ENCODE measurements at regions not wholly inside any gene's neighbourhood (a gene's known extent, or its start where the extent isn't known, plus 50 kb on each side); places are given as distances from the start of the nearest gene placed in this dataset.

DNA sequence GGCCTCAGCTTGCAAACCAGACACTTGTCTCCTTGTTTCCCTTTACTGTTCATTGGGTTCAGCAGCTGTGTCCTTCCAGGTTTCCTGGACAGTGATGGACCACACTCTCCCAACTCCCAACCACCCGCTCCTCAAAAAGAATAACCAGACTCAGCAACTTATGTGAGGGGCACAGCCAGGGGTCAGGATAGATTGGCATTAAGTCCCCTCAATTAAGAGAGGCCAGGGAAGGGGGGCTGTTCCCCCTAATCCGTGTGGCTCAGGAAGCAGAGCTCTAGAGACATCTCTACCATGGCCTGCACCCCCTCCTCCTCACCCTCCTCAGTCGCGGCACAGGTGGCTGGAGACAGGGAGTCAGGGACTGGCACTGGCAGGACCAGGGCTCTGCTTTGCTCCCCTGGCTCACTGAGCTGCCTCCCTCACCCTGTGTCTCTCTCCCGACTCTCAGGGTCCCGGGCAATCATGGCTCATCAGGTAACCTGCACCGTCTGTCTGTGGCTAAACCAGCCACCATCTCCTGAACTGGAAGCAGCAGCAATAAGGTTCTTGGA is 111.7 kb downstream of the ZNF280B start:
- TF ChIP-seq HDAC2 (IDR thresholded peaks at IDR 0.05) (no peak), ESRRA (IDR thresholded peaks at IDR 0.05; ENCODE audit: borderline replicate concordance, low read length) (no peak), KDM5A (IDR thresholded peaks at IDR 0.05) (no peak), RCOR1 (IDR thresholded peaks at IDR 0.05; ENCODE audit: low read depth, low read length) (no peak), POLR2A (IDR thresholded peaks at IDR 0.05; ENCODE audit: low read length) (no peak), ZNF302 (CRISPR knock-in tag; IDR thresholded peaks at IDR 0.05) (no peak), E2F6 (IDR thresholded peaks at IDR 0.05; ENCODE audit: borderline replicate concordance, low read depth) (no peak)
- TF ChIP-seq, protein P1, sequence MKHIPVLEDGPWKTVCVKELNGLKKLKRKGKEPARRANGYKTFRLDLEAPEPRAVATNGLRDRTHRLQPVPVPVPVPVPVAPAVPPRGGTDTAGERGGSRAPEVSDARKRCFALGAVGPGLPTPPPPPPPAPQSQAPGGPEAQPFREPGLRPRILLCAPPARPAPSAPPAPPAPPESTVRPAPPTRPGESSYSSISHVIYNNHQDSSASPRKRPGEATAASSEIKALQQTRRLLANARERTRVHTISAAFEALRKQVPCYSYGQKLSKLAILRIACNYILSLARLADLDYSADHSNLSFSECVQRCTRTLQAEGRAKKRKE (CRISPR knock-in tag; IDR thresholded peaks at IDR 0.05; ENCODE audit: low read depth), result no peak
- TF ChIP-seq, protein P2, sequence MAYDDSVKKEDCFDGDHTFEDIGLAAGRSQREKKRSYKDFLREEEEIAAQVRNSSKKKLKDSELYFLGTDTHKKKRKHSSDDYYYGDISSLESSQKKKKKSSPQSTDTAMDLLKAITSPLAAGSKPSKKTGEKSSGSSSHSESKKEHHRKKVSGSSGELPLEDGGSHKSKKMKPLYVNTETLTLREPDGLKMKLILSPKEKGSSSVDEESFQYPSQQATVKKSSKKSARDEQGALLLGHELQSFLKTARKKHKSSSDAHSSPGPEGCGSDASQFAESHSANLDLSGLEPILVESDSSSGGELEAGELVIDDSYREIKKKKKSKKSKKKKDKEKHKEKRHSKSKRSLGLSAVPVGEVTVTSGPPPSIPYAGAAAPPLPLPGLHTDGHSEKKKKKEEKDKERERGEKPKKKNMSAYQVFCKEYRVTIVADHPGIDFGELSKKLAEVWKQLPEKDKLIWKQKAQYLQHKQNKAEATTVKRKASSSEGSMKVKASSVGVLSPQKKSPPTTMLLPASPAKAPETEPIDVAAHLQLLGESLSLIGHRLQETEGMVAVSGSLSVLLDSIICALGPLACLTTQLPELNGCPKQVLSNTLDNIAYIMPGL (CRISPR knock-in tag; IDR thresholded peaks at IDR 0.05; ENCODE audit: borderline replicate concordance), result no peak
- DNase-seq (ENCODE audit: low read depth in 1 of 2, low spot score in 1 of 2) (no peak), FAIRE-seq (no peak), ATAC-seq (no peak; a peak in 1 of 6 replicates)
- WGBS (ENCODE audit: missing lambda C conversion rate), result 71% methylated on average over 3 of the region's 7 CpGs
- Histone ChIP-seq H3K9me3 (peaks cover 8% of the 10 kb centered on the region; the same call in 2 of the 3 replicates), H3K27ac (peak overlapping the region; percentile 9 to 51; a peak in 4 of 6 replicates), H3K4me3 (no peak overlapping the region), H3K4me2 (peak overlapping the region; percentile 64; the same call in 2 of the 3 replicates), H3K4me1 (peaks cover 12% of the 10 kb centered on the region)
- CTCF ChIA-PET, result interaction anchor here (0.7 to 2.6 kb wide), 5 partner anchors 12 to 161 kb away, joined by 3 to 11 read pairs (median 4); no protein-coding TSS in a partner anchor
- POLR2A ChIA-PET, result no interaction called here

GRCh38 chr22:22397292-22397870 is 111.2 kb downstream of the ZNF280B start:
- peak overlapping the region; percentile 64 for H3K4me2 ChIP-seq
- ChIA-PET CTCF (interaction anchor here (0.7 to 2.6 kb wide), 6 partner anchors 11 to 162 kb away, joined by 3 to 11 read pairs (median 4); no protein-coding TSS in a partner anchor), POLR2A (no interaction called here)
- H3K27ac ChIP-seq, result peak overlapping the region; percentile 49 to 51; a peak in 5 of 6 replicates
- DNase-seq (ENCODE audit: low read depth in 1 of 2, low spot score in 1 of 2), result peak; percentile 37 to 61
- peak; percentile 80 to 95 for ATAC-seq
- FAIRE-seq, result no peak
- no peak overlapping the region for H3K4me3 ChIP-seq
- TF ChIP-seq, protein P3, sequence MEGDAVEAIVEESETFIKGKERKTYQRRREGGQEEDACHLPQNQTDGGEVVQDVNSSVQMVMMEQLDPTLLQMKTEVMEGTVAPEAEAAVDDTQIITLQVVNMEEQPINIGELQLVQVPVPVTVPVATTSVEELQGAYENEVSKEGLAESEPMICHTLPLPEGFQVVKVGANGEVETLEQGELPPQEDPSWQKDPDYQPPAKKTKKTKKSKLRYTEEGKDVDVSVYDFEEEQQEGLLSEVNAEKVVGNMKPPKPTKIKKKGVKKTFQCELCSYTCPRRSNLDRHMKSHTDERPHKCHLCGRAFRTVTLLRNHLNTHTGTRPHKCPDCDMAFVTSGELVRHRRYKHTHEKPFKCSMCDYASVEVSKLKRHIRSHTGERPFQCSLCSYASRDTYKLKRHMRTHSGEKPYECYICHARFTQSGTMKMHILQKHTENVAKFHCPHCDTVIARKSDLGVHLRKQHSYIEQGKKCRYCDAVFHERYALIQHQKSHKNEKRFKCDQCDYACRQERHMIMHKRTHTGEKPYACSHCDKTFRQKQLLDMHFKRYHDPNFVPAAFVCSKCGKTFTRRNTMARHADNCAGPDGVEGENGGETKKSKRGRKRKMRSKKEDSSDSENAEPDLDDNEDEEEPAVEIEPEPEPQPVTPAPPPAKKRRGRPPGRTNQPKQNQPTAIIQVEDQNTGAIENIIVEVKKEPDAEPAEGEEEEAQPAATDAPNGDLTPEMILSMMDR (IDR thresholded peaks at IDR 0.05), result 0 out of 3 replicates have a peak, but pooled peaks have one; percentile 9
- TF ChIP-seq RFX5 (IDR thresholded peaks at IDR 0.05) (peak; percentile 90), NFE2L2 (conservative IDR thresholded peaks at IDR 0.05; ENCODE audit: low read length) (no peak)
- 6% methylated on average over 4 of the region's 6 CpGs for WGBS (ENCODE audit: missing lambda C conversion rate)
- H3K4me1 ChIP-seq, result peaks cover 12% of the 10 kb centered on the region
- H3K9me3 ChIP-seq, result peaks cover 8% of the 10 kb centered on the region; the same call in 2 of the 3 replicates

- DNase-seq (ENCODE audit: low read depth in 1 of 2, low spot score in 1 of 2) (no peak), ATAC-seq (no peak), FAIRE-seq (no peak)
- peak overlapping the region; percentile 64 for H3K4me2 ChIP-seq
- peaks cover 12% of the 10 kb centered on the region for H3K4me1 ChIP-seq
- H3K27ac ChIP-seq, result peak overlapping the region; percentile 49 to 51; a peak in 4 of 6 replicates
- H3K9me3 ChIP-seq, result peaks cover 4% of the 10 kb centered on the region; the same call in 1 of the 3 replicates
- CTCF ChIA-PET, result interaction anchor here (0.9 to 2.6 kb wide), 6 partner anchors 24 to 163 kb away, joined by 3 to 11 read pairs (median 4); no protein-coding TSS in a partner anchor
- no peak overlapping the region for H3K4me3 ChIP-seq
- POLR2A ChIA-PET, result no interaction called here
- 40% methylated on average over 2 of the region's 3 CpGs for WGBS (ENCODE audit: missing lambda C conversion rate)
- TF ChIP-seq KDM5A (IDR thresholded peaks at IDR 0.05), result no peak
- TF ChIP-seq CBX2 (IDR thresholded peaks at IDR 0.05; ENCODE audit: borderline replicate concordance, low read depth), result no peak
- no peak for TF ChIP-seq RCOR1 (IDR thresholded peaks at IDR 0.05; ENCODE audit: low read depth, low read length)
- TF ChIP-seq HOXA7 (CRISPR knock-in tag; IDR thresholded peaks at IDR 0.05), result no peak
- TF ChIP-seq HEYL (CRISPR knock-in tag; IDR thresholded peaks at IDR 0.05), result no peak
- no peak for TF ChIP-seq KDM1A (IDR thresholded peaks at IDR 0.05; ENCODE audit: low read depth)
- TF ChIP-seq EHMT2 (IDR thresholded peaks at IDR 0.05; ENCODE audit: low read depth), result no peak
- no peak for TF ChIP-seq MAZ (IDR thresholded peaks at IDR 0.05; ENCODE audit: borderline replicate concordance, low read depth, low read length)
- no peak for TF ChIP-seq BCL3 (IDR thresholded peaks at IDR 0.05)
- no peak for TF ChIP-seq RAD21 (conservative IDR thresholded peaks at IDR 0.05 in 1 of 2, IDR thresholded peaks at IDR 0.05 in 1 of 2)
- no peak for TF ChIP-seq NR3C1 (IDR thresholded peaks at IDR 0.05)
- TF ChIP-seq, protein P1 (CRISPR knock-in tag; IDR thresholded peaks at IDR 0.05; ENCODE audit: low read depth), result no peak
- TF ChIP-seq BHLHE40 (IDR thresholded peaks at IDR 0.05; ENCODE audit: low read depth, low read length), result no peak
- no peak for TF ChIP-seq FOSB (CRISPR knock-in tag; IDR thresholded peaks at IDR 0.05)
- TF ChIP-seq ZSCAN20 (CRISPR knock-in tag; IDR thresholded peaks at IDR 0.05), result no peak
Observed at GRCh38 chr22:22397875-22398524, 110.5 kb downstream of the ZNF280B start.

Measured in A549 (cell line).